AG09319 (cell line): ENCODE measurements at regions not wholly inside any gene's neighbourhood (a gene's known extent, or its start where the extent isn't known, plus 50 kb on each side); places are given as distances from the start of the nearest gene placed in this dataset.

Source experiments
- DNase-seq: peaks from one replicate; pipeline ENCODE4 v3.0.0-alpha.2; 2010; ENCODE audit warnings: low read depth; ENCODE audit errors: extremely low read depth
- TF ChIP-seq, protein P1 (sequence below): IDR thresholded peaks from 2 replicates; pipeline ENCODE4 v1.5.1; 2011; ENCODE audit warnings: low read depth, mild to moderate bottlenecking, inconsistent platforms, low read length, moderate library complexity

DNA sequence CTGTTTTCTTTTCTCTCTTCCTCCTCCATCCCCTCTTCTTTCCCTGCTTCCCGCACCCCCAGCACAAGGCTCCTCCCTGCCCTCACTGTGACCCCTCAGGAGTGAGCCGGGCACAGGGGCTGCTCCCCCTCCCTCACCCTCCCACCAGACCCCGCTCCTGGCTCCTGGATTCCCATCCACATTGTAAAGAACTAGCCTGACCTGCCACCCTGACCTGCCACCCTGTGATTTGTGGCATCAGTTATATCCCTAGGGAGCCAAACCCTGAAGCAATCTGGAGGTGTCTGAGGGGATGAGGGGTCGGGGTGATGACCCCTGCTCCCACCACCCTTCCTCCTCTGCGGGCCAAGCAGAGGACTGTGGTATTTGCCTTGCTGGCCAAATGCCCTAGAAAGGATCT lies 98.0 kb upstream of the LHX1 start:
- DNase-seq, result no peak
- TF ChIP-seq, protein P1, sequence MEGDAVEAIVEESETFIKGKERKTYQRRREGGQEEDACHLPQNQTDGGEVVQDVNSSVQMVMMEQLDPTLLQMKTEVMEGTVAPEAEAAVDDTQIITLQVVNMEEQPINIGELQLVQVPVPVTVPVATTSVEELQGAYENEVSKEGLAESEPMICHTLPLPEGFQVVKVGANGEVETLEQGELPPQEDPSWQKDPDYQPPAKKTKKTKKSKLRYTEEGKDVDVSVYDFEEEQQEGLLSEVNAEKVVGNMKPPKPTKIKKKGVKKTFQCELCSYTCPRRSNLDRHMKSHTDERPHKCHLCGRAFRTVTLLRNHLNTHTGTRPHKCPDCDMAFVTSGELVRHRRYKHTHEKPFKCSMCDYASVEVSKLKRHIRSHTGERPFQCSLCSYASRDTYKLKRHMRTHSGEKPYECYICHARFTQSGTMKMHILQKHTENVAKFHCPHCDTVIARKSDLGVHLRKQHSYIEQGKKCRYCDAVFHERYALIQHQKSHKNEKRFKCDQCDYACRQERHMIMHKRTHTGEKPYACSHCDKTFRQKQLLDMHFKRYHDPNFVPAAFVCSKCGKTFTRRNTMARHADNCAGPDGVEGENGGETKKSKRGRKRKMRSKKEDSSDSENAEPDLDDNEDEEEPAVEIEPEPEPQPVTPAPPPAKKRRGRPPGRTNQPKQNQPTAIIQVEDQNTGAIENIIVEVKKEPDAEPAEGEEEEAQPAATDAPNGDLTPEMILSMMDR, result no peak

GRCh38 chr17:36840796-36841195 lies 96.5 kb upstream of the LHX1 start:
- no peak for DNase-seq
- TF ChIP-seq, protein P1, result no peak

DNA sequence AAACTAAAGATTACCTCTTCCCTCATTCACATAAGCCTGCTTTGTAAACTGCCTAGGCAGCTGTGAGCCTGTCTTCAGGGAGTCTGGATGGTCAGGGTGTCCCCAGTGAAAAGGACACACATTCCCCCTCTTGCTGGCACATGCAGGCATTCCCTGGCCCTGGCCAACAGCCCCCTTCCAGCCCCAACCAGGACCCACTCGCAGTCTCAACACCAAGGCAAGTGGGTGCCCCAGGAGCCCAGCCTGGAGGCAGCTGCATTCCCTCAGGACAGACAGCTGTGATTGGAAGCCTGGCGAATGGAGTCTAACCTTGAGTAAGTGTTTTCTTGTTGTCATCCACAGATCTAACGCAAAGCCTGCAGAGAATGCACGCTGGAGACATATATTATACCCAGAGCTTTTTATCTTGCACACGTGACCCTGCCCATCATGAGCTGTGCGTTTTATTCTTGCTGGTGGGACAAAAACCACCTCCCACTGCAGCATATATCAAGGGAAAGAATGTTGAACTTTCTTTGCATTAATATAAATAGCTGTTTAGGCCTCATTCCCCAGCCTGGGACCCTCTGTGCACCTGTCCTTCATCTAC lies 95.0 kb upstream of the LHX1 start:
- TF ChIP-seq, protein P1, result no peak
- DNase-seq, result no peak

GRCh38 chr17:36842963-36843558 lies 94.2 kb upstream of the LHX1 start:
- no peak for DNase-seq
- TF ChIP-seq, protein P1, result no peak

GRCh38 chr17:36844013-36844412 lies 93.3 kb upstream of the LHX1 start:
- DNase-seq, result no peak
- TF ChIP-seq, protein P1, result no peak

DNA sequence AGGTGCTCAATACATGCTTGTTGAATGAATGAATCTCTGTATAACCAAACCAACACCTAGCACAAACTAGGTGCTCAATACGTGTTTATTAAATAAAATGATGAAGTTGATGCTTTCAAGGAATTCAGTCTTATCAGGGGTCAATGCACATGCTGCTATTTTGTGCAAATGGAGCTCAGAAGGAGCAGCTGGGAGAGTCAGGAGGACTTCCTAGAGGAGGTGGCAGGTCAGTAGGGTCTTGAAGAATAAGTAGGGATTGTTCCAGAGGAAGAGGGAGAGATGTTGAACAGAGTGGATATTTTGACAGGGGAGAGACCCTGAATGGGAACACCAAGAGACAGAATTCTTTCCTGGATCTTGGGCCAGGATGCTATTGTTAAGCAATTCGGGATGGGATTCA lies 92.7 kb upstream of the LHX1 start:
- DNase-seq, result no peak
- TF ChIP-seq, protein P1, result no peak

DNA sequence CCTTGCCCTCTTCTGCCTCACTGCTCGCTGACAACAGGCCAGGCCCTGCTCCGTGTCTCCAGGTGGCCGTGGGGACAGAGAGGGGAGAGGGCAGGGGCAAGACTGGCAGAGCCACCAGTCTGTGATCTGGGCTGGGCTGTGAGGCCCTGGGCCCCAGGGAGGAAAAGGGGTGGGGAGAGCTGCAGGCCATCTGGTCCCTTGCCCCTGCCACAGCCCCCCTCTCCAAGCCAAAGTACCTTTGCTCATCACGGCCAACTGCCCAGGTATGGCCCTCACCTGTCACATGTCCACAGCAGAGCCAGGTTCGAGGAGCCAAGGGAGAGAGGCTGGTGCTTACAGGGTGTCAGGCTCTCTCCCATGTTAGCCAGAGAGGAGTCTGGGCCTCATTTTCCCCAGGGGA lies 91.4 kb upstream of the LHX1 start:
- no peak for DNase-seq
- TF ChIP-seq, protein P1, result no peak
